Keratinocyte (primary cell): ENCODE measurements at regions not wholly inside any gene's neighbourhood (a gene's known extent, or its start where the extent isn't known, plus 50 kb on each side); places are given as distances from the start of the nearest gene placed in this dataset.

Experiments
- DNase-seq: peaks from one replicate; pipeline ENCODE4 v3.0.0-alpha.2; 2011; ENCODE audit warnings: low read depth, missing footprints, low spot score
- FAIRE-seq: peaks from 2 replicates; lab custom pipeline; 2011; peaks lifted over from hg19 to GRCh38; lab: Jason Lieb, UNC
- H2AFZ ChIP-seq: 2 replicates; pipeline ENCODE4 v1.6.0; 2012; ENCODE audit warnings: low read length, control low read depth, inconsistent platforms; ENCODE audit not compliant: control insufficient read depth
- H3K27ac ChIP-seq: 2 replicates; pipeline ENCODE4 v1.5.1; 2011; ENCODE audit warnings: low read length; ENCODE audit not compliant: control insufficient read depth, insufficient read depth
- H3K27me3 ChIP-seq: 3 replicates; pipeline ENCODE4 v1.6.0; 2011; ENCODE audit warnings: low read length; ENCODE audit not compliant: control insufficient read depth, insufficient read depth; ENCODE audit errors: extremely low read depth
- H3K36me3 ChIP-seq, 2 experiments: 2 replicates in 1 of 2; 3 replicates in 1 of 2; pipeline ENCODE4 v1.5.1; 2011; ENCODE audit warnings: low read length in 2 of 2, mild to moderate bottlenecking in 1 of 2; ENCODE audit not compliant: control insufficient read depth in 2 of 2, insufficient read depth in 2 of 2; ENCODE audit errors: extremely low read depth in 1 of 2
- H3K4me1 ChIP-seq: 3 replicates; pipeline ENCODE4 v1.5.1; 2011; ENCODE audit warnings: low read length; ENCODE audit not compliant: control insufficient read depth, insufficient read depth; ENCODE audit errors: extremely low read depth
- H3K4me2 ChIP-seq: 3 replicates; pipeline ENCODE4 v1.6.0; 2011; ENCODE audit warnings: low read depth, low read length; ENCODE audit not compliant: control insufficient read depth, insufficient read depth; ENCODE audit errors: extremely low read depth
- H3K4me3 ChIP-seq, 3 experiments: fragments of 200-600 bp in 1 of 3; sonication (generic) in 1 of 3; 2 replicates in 2 of 3; 3 replicates in 1 of 3; pipeline ENCODE4 v1.5.1; 2011 to 2016; ENCODE audit warnings: low read length in 3 of 3, mild to moderate bottlenecking in 3 of 3, control low read depth in 2 of 3, inconsistent platforms in 1 of 3, low read depth in 1 of 3, mixed read lengths in 1 of 3, mixed run types in 1 of 3, moderate library complexity in 1 of 3; ENCODE audit not compliant: control insufficient read depth in 2 of 3, insufficient read depth in 2 of 3; ENCODE audit errors: extremely low read depth in 1 of 3
- H3K79me2 ChIP-seq: 2 replicates; pipeline ENCODE4 v1.6.0; 2012; ENCODE audit warnings: low read length; ENCODE audit not compliant: control insufficient read depth, insufficient read depth
- H3K9ac ChIP-seq: 3 replicates; pipeline ENCODE4 v1.6.0; 2011; ENCODE audit warnings: low read length; ENCODE audit not compliant: control insufficient read depth, insufficient read depth; ENCODE audit errors: extremely low read depth
- H3K9me1 ChIP-seq: 3 replicates; pipeline ENCODE4 v1.6.0; 2011; ENCODE audit warnings: low read length; ENCODE audit not compliant: control insufficient read depth, insufficient read depth; ENCODE audit errors: extremely low read depth
- H3K9me3 ChIP-seq: 2 replicates; pipeline ENCODE4 v1.5.1; 2012; ENCODE audit warnings: low read depth, low read length; ENCODE audit not compliant: control insufficient read depth
- H4K20me1 ChIP-seq: 3 replicates; pipeline ENCODE4 v1.6.0; 2011; ENCODE audit warnings: low read length; ENCODE audit not compliant: control insufficient read depth, insufficient read depth; ENCODE audit errors: extremely low read depth
- CTCF ChIP-seq, 3 experiments: IDR thresholded peaks in 1 of 3; conservative IDR thresholded peaks in 1 of 3; optimal IDR thresholded peaks in 1 of 3; 2 replicates in 2 of 3; 3 replicates in 1 of 3; pipeline versions ENCODE3 to v1.5.1; 2011; ENCODE audit warnings: low read length in 3 of 3, mild to moderate bottlenecking in 3 of 3, moderate library complexity in 2 of 3, control low read depth in 1 of 3, inconsistent platforms in 1 of 3; ENCODE audit not compliant: insufficient read depth in 2 of 3; ENCODE audit errors: extremely low read depth in 1 of 3
- EZH2 ChIP-seq: IDR thresholded peaks from one replicate; pipeline ENCODE4 v1.6.1; 2012; ENCODE audit warnings: inconsistent platforms, mild to moderate bottlenecking, low read length, moderate library complexity
- dilution Hi-C: fragments of 300-500 bp; cut with MboI; formaldehyde crosslinking; loops from one replicate; pipeline ENCODE4 v1.7.0; 2020; ENCODE audit warnings: low sequenced_read_pairs; ENCODE audit not compliant: extremely low pct_ligation_motif_present

GRCh38 chrX:125544856-125545255 is 225.2 kb downstream of the TEX13C start:
- Histone ChIP-seq H3K9ac (no peak overlapping the region), H3K27ac (no peak overlapping the region), H3K9me1 (no peaks in the 10 kb centered on the region), H3K36me3 (no peaks in the 10 kb centered on the region), H3K4me1 (no peaks in the 10 kb centered on the region), H3K9me3 (peaks cover 2% of the 10 kb centered on the region), H4K20me1 (no peaks in the 10 kb centered on the region), H3K79me2 (no peaks in the 10 kb centered on the region), H2AFZ (no peak overlapping the region), H3K27me3 (no peaks in the 10 kb centered on the region), H3K4me2 (no peak overlapping the region), H3K4me3 (no peak overlapping the region)
- FAIRE-seq (no peak), DNase-seq (no peak)
- dilution Hi-C loops = no loop called here
- TF ChIP-seq CTCF (optimal IDR thresholded peaks at IDR 0.05 in 1 of 3, IDR thresholded peaks at IDR 0.05 in 1 of 3, conservative IDR thresholded peaks at IDR 0.05 in 1 of 3; ENCODE audit: extremely low read depth in 1 of 3, insufficient read depth in 2 of 3, low read length in 3 of 3) (no peak), EZH2 (no peak)

GRCh38 chrX:125577479-125577878 is 257.8 kb downstream of the TEX13C start:
- Histone ChIP-seq H3K4me2 (no peak overlapping the region), H2AFZ (no peak overlapping the region), H3K36me3 (no peaks in the 10 kb centered on the region), H4K20me1 (no peaks in the 10 kb centered on the region), H3K27ac (no peak overlapping the region), H3K4me1 (no peaks in the 10 kb centered on the region), H3K79me2 (no peaks in the 10 kb centered on the region), H3K9ac (no peak overlapping the region), H3K9me3 (no peaks in the 10 kb centered on the region), H3K4me3 (no peak overlapping the region), H3K27me3 (no peaks in the 10 kb centered on the region), H3K9me1 (no peaks in the 10 kb centered on the region)
- FAIRE-seq = no peak
- dilution Hi-C loops = no loop called here
- DNase-seq = no peak
- TF ChIP-seq CTCF (optimal IDR thresholded peaks at IDR 0.05 in 1 of 3, IDR thresholded peaks at IDR 0.05 in 1 of 3, conservative IDR thresholded peaks at IDR 0.05 in 1 of 3; ENCODE audit: extremely low read depth in 1 of 3, insufficient read depth in 2 of 3, low read length in 3 of 3) (no peak), EZH2 (no peak)
